ENCODE measurements at regions not wholly inside any gene's neighbourhood (a gene's known extent, or its start where the extent isn't known, plus 50 kb on each side); places are given as distances from the start of the nearest gene placed in this dataset.
"Not testable (repeated sequence)": the region's sequence is repeated elsewhere in the genome, so short reads cannot be mapped to it uniquely, and the experiment has no call there.

DNA sequence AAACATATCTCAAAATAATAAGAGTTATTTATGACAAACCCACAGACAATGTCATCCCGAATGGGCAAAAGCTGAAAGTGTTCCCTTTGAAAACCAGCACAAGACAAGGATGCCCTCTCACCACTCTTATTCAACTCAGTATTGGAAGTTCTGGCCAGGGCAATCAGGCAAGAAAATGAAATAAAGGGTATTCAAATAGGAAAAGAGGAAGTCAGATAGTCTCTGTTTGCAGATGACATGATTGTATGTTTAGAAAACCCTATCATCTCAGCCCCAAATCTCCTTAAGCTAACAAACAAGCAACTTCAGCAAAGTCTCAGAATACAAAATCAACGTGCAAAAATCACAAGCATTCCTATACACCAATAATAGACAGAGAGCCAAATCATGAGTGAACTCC, 169.8 kb downstream of the MRPL39 start:
- not testable (repeated sequence) for DNase-seq; H3K4me3 Mint-ChIP-seq; ATAC-seq (replicated peaks in 1 of 2); H3K27ac Mint-ChIP-seq; H3K27me3 Mint-ChIP-seq (ENCODE audit: low read depth); H3K4me1 Mint-ChIP-seq (ENCODE audit: low read depth)
- H3K36me3 Mint-ChIP-seq (ENCODE audit: insufficient read depth in 2 of 2) = peaks cover 12 to 15% of the 10 kb centered on the region in 2 donors
- H3K9me3 Mint-ChIP-seq = peaks cover 4 to 12% of the 10 kb centered on the region in 2 donors

DNA sequence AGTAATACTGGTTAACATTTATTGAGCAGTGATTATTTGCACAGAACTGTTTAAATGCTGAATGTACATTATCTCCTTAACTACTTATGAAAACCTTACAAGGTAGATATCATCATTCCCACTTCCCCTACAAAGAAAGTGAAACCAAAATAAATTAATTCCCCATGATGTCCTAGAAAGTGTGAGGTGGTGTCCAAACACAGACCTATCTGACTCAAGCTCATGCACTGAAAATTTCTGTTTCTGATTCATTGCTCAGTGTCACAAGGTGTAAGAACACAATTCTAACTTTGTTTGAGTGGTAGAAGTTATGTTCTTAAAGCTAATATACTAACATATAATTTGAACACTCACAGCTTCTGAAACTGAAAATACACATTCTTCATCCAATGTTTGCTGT, 178.7 kb downstream of the MRPL39 start:
- no peak for DNase-seq
- Mint-ChIP-seq H3K4me3 (peak overlapping the region; percentile 64 to 71), H3K36me3 (ENCODE audit: insufficient read depth in 2 of 2) (peaks cover 3 to 6% of the 10 kb centered on the region in 2 donors), H3K4me1 (ENCODE audit: low read depth) (peaks cover 60% of the 10 kb centered on the region), H3K9me3 (peaks cover 0 to 4% of the 10 kb centered on the region in 2 donors), H3K27ac (peak overlapping the region; percentile 84), H3K27me3 (ENCODE audit: low read depth) (no peaks in the 10 kb centered on the region)
- peak; percentile 93 to 94 for ATAC-seq (replicated peaks in 1 of 2)

GRCh38 chr21:25427828-25428227, 179.5 kb downstream of the MRPL39 start:
- H3K27me3 Mint-ChIP-seq (ENCODE audit: low read depth) = no peaks in the 10 kb centered on the region
- peak overlapping the region; percentile 84 for H3K27ac Mint-ChIP-seq
- H3K4me3 Mint-ChIP-seq = peak overlapping the region; percentile 64 to 71
- H3K9me3 Mint-ChIP-seq = peaks cover 0 to 4% of the 10 kb centered on the region in 2 donors
- H3K36me3 Mint-ChIP-seq (ENCODE audit: insufficient read depth in 2 of 2) = peaks cover 3 to 6% of the 10 kb centered on the region in 2 donors
- peaks cover 65% of the 10 kb centered on the region for H3K4me1 Mint-ChIP-seq (ENCODE audit: low read depth)
- DNase-seq = no peak
- peak in 1 of 2 donors; percentile 10 for ATAC-seq (replicated peaks in 1 of 2)

DNA sequence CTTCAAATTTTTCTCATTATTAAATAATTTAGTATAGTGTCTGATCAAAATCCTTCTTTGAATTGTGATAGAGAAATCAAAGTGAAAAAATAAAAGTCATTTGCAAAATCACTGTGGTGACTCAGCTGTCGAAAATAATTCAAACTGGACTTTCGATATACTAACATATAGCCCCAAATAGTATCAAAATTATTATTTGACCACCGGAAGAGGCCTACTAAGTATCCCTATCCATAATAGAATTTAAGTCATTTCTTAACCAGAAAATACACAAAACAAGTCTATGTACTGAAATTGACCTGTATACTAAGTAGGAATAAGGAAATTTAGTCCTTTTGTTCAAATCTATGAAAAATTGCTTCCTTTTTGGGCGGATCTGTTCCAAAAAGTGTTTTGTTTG, 180.7 kb downstream of the MRPL39 start:
- Mint-ChIP-seq H3K9me3 (peaks cover 0 to 4% of the 10 kb centered on the region in 2 donors), H3K27ac (no peak overlapping the region), H3K36me3 (ENCODE audit: insufficient read depth in 2 of 2) (peaks cover 3% of the 10 kb centered on the region in 2 donors), H3K4me3 (no peak overlapping the region), H3K4me1 (ENCODE audit: low read depth) (peaks cover 76% of the 10 kb centered on the region), H3K27me3 (ENCODE audit: low read depth) (no peaks in the 10 kb centered on the region)
- ATAC-seq (replicated peaks in 1 of 2) = no peak
- DNase-seq = no peak

DNA sequence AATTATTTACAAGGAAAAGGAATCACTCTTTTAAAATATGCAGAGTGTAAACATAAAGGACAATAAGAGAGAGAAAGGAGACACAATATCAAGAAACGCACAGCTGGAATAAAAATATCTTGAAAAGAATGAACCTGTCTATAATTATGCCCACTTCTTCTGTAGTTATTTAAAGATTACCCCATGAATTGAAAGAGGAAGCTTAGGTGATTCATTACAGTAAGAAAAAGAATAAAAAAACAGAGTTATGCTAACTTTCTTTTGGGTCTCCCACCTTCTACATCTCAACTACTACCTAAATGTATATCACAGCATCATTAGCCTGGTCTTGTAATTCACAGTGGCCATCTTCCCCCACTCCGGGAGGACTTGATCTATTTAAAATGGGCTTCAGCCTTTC, 182.1 kb downstream of the MRPL39 start:
- Mint-ChIP-seq H3K27ac (peak overlapping the region; percentile 86), H3K4me1 (ENCODE audit: low read depth) (peaks cover 87% of the 10 kb centered on the region), H3K36me3 (ENCODE audit: insufficient read depth in 2 of 2) (peaks cover 2% of the 10 kb centered on the region in 2 donors), H3K4me3 (peak overlapping the region; percentile 29 to 77), H3K9me3 (peaks cover 0 to 3% of the 10 kb centered on the region in 2 donors), H3K27me3 (ENCODE audit: low read depth) (no peaks in the 10 kb centered on the region)
- no peak for ATAC-seq (replicated peaks in 1 of 2)
- no peak for DNase-seq

- peaks cover 87% of the 10 kb centered on the region for H3K4me1 Mint-ChIP-seq (ENCODE audit: low read depth)
- H3K27ac Mint-ChIP-seq = peak overlapping the region; percentile 86
- H3K27me3 Mint-ChIP-seq (ENCODE audit: low read depth) = no peaks in the 10 kb centered on the region
- H3K4me3 Mint-ChIP-seq = peak overlapping the region; percentile 29 to 77
- DNase-seq (no peak), ATAC-seq (replicated peaks in 1 of 2) (no peak)
- peaks cover 0 to 3% of the 10 kb centered on the region in 2 donors for H3K36me3 Mint-ChIP-seq (ENCODE audit: insufficient read depth in 2 of 2)
- H3K9me3 Mint-ChIP-seq = no peaks in the 10 kb centered on the region
Measured at GRCh38 chr21:25424634-25425033, 182.6 kb downstream of the MRPL39 start.

DNA sequence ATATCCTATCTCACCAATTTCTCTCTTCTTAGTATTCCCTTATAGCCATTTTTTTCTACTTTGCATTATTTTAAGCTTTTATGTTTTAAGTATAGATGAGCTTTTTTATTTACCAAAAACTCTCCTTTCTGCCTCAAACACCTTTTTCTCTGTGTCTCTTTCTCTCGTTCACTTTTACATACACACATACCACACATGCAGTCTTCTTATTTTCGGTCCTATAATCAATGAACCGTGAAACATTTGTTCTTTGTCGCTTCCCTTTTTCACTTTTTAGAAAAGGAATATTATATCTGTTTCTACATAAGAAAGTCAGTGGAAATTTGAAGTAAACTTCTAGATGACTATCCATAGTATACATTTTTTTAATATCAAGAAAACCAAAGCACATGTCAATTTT, 183.2 kb downstream of the MRPL39 start:
- peaks cover 87% of the 10 kb centered on the region for H3K4me1 Mint-ChIP-seq (ENCODE audit: low read depth)
- ATAC-seq (replicated peaks in 1 of 2) (no peak), DNase-seq (no peak)

GRCh38 chr21:25422610-25423608, 184.4 kb downstream of the MRPL39 start:
- peak overlapping the region; percentile 48 for H3K27ac Mint-ChIP-seq
- peak overlapping the region; percentile 6 to 67 for H3K4me3 Mint-ChIP-seq
- DNase-seq = no peak
- H3K27me3 Mint-ChIP-seq (ENCODE audit: low read depth) = no peaks in the 10 kb centered on the region
- ATAC-seq (replicated peaks in 1 of 2) = no peak
- peaks cover 88% of the 10 kb centered on the region for H3K4me1 Mint-ChIP-seq (ENCODE audit: low read depth)
- H3K9me3 Mint-ChIP-seq = no peaks in the 10 kb centered on the region
- H3K36me3 Mint-ChIP-seq (ENCODE audit: insufficient read depth in 2 of 2) = peaks cover 2 to 3% of the 10 kb centered on the region in 2 donors

More for the DNA sequence above, 183.2 kb downstream of the MRPL39 start:
- Mint-ChIP-seq H3K27ac (peak overlapping the region; percentile 86), H3K9me3 (no peaks in the 10 kb centered on the region), H3K4me3 (peak overlapping the region; percentile 29 to 77), H3K36me3 (ENCODE audit: insufficient read depth in 2 of 2) (peaks cover 0 to 3% of the 10 kb centered on the region in 2 donors), H3K27me3 (ENCODE audit: low read depth) (no peaks in the 10 kb centered on the region)

DNA sequence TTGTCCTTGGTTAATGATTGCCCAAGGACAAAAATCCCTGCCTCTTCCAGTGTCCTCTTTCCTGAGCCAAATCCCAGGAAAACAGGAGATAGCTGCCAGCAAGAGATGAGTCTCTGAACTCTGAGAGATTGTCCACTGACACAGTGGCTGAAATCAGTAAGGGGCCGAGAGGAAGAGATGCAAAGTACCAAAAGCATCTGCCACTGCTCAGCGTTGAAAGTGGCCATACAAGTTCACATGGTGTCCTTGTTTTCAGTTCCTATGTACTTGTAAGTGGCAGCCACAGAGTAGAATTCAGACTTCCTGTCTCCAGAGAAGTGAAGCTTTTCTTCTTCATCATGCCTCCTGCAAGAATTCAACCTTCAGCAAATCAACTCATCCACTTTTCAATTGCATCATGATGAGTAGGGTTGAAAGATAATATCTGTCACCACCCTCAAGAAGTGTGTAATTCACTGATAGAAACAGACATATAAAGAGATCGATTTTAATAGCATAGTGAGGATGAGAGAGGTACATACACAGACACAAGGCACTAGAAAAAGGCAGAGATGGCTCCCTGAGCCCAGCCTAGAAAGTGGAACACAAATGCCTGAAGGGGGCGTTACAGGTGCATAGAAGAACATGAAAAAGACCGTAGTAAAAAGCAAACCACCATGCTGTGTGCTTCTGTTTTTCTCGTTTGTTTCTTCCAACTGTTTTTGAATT, 185.8 kb downstream of the MRPL39 start:
- peak overlapping the region; percentile 46 to 83 for H3K4me3 Mint-ChIP-seq
- H3K27ac Mint-ChIP-seq = peak overlapping the region; percentile 50
- ATAC-seq (replicated peaks in 1 of 2) (peak; percentile 97), DNase-seq (peak; percentile 75 to 76)
- no peaks in the 10 kb centered on the region for H3K27me3 Mint-ChIP-seq (ENCODE audit: low read depth)
- H3K4me1 Mint-ChIP-seq (ENCODE audit: low read depth) = peaks cover 89% of the 10 kb centered on the region
- H3K9me3 Mint-ChIP-seq = no peaks in the 10 kb centered on the region
- H3K36me3 Mint-ChIP-seq (ENCODE audit: insufficient read depth in 2 of 2) = peaks cover 3 to 6% of the 10 kb centered on the region in 2 donors

- H3K9me3 Mint-ChIP-seq = no peaks in the 10 kb centered on the region
- peaks cover 3 to 8% of the 10 kb centered on the region in 2 donors for H3K36me3 Mint-ChIP-seq (ENCODE audit: insufficient read depth in 2 of 2)
- ATAC-seq (replicated peaks in 1 of 2) = no peak
- H3K27me3 Mint-ChIP-seq (ENCODE audit: low read depth) = no peaks in the 10 kb centered on the region
- H3K4me3 Mint-ChIP-seq = peak overlapping the region; percentile 46 to 83
- H3K27ac Mint-ChIP-seq = peak overlapping the region; percentile 50
- DNase-seq = no peak
- peaks cover 83% of the 10 kb centered on the region for H3K4me1 Mint-ChIP-seq (ENCODE audit: low read depth)
Measured at GRCh38 chr21:25420831-25421230, 186.4 kb downstream of the MRPL39 start.

GRCh38 chr21:25416669-25417068, 190.6 kb downstream of the MRPL39 start:
- Mint-ChIP-seq H3K9me3 (peaks cover 2 to 3% of the 10 kb centered on the region in 2 donors), H3K4me3 (no peak overlapping the region), H3K27ac (no peak overlapping the region), H3K36me3 (ENCODE audit: insufficient read depth in 2 of 2) (peaks cover 9 to 17% of the 10 kb centered on the region in 2 donors), H3K27me3 (ENCODE audit: low read depth) (no peaks in the 10 kb centered on the region), H3K4me1 (ENCODE audit: low read depth) (peaks cover 47% of the 10 kb centered on the region)
- DNase-seq = no peak
- ATAC-seq (replicated peaks in 1 of 2) = no peak

DNA sequence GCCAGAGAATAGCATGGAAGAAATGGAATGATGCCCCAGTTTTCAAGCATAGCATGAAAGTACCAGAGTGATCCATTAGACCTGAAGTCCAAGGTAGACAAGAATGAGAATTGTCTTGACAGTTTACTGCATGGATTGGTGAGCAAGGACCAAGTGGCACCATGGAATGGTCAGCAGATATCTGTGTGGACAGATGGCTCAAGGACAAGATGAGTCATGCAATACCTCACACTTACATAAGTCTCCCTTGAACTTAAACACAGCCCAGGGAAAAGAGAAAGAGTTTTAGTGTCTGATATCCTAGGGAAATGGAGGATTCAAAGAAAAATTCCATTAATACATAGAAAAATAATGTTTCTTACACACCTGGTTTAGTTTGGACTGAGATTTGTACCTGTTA, 195.2 kb downstream of the MRPL39 start:
- Mint-ChIP-seq H3K4me3 (no peak overlapping the region), H3K27ac (no peak overlapping the region), H3K27me3 (ENCODE audit: low read depth) (no peaks in the 10 kb centered on the region), H3K9me3 (peaks cover 2 to 3% of the 10 kb centered on the region in 2 donors), H3K4me1 (ENCODE audit: low read depth) (peaks cover 3% of the 10 kb centered on the region), H3K36me3 (ENCODE audit: insufficient read depth in 2 of 2) (peaks cover 7 to 11% of the 10 kb centered on the region in 2 donors)
- DNase-seq (no peak), ATAC-seq (replicated peaks in 1 of 2) (no peak)

GRCh38 chr21:25409978-25410377, 197.3 kb downstream of the MRPL39 start:
- H3K27me3 Mint-ChIP-seq (ENCODE audit: low read depth) = no peaks in the 10 kb centered on the region
- peaks cover 2 to 3% of the 10 kb centered on the region in 2 donors for H3K9me3 Mint-ChIP-seq
- H3K36me3 Mint-ChIP-seq (ENCODE audit: insufficient read depth in 2 of 2) = peaks cover 5 to 9% of the 10 kb centered on the region in 2 donors
- no peak overlapping the region for H3K27ac Mint-ChIP-seq
- ATAC-seq (replicated peaks in 1 of 2) (no peak), DNase-seq (no peak)
- no peak overlapping the region for H3K4me3 Mint-ChIP-seq
- H3K4me1 Mint-ChIP-seq (ENCODE audit: low read depth) = no peaks in the 10 kb centered on the region

Measured in activated T-cell treated with anti-CD3 and anti-CD28 coated beads, Interleukin-2, amount 50 U/mL, for 72 hours (primary cell).